ENCODE measurements at regions not wholly inside any gene's neighbourhood (a gene's known extent, or its start where the extent isn't known, plus 50 kb on each side); places are given as distances from the start of the nearest gene placed in this dataset.

DNA sequence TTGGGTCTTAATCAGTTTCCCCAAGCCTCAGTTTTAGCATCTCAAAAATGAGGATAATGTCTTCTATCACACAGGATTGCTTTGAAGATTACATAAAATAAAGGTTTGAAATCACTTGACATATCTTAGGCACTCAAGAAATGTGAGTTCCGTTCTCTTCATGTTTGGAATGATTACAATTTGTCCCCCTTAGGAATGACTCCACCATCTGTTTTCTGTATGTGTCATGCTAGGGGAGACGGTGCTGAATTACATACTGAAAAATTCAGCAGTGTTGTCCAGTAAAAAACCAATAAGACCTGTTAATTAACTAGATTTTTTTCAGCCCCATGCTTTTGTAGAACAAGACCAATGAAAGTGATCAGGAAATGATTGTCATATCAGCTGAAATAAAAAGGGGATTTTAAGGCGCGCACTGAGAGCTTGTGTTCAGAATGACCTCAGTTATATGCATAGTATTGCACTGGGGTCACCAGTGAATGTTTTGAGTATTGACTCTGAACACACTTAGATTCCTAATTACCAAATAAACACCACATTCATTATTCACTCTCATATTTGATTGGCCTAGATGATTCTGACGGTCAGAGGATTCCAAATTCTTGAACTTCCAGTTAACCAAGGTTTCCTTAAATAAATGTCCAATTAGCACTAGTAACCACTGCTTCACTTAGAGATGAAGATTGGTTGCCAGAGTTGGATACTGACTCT, 114.5 kb upstream of the KCNK2 start:
- no peak for ATAC-seq
- H3K27ac Mint-ChIP-seq, result no peak overlapping the region
- H3K4me3 Mint-ChIP-seq, result no peak overlapping the region

DNA sequence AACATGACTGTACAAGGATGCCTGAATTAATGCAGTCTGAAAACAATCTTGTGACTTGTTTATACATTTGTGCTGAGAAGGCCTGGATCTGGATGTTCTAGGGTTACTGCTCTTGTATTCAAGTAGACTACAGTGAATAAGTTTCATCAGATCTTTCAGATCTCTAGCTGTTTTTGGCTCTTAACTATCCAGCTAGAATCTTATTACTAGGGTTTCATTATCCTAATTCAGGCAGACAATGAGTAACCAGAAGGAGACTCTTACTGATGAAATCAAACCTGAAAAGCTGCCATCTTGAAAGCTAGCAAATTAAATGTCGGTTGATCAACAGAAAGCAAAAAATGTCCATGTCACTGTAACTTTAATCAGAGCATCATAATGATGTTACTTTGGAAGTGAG, 112.5 kb upstream of the KCNK2 start:
- no peak for DNase-seq
- intact Hi-C loops (cut with micrococcal nuclease), result no loop called here
- H3K27ac Mint-ChIP-seq, result no peak overlapping the region
- H3K27me3 Mint-ChIP-seq, result peaks cover 5% of the 10 kb centered on the region
- POLR2A ChIA-PET, result no interaction called here
- H3K36me3 Mint-ChIP-seq (ENCODE audit: low read depth), result no peaks in the 10 kb centered on the region
- no peak overlapping the region for H3K4me3 Mint-ChIP-seq
- no peaks in the 10 kb centered on the region for H3K4me1 Mint-ChIP-seq (ENCODE audit: low read depth)
- TF ChIP-seq, protein P1, sequence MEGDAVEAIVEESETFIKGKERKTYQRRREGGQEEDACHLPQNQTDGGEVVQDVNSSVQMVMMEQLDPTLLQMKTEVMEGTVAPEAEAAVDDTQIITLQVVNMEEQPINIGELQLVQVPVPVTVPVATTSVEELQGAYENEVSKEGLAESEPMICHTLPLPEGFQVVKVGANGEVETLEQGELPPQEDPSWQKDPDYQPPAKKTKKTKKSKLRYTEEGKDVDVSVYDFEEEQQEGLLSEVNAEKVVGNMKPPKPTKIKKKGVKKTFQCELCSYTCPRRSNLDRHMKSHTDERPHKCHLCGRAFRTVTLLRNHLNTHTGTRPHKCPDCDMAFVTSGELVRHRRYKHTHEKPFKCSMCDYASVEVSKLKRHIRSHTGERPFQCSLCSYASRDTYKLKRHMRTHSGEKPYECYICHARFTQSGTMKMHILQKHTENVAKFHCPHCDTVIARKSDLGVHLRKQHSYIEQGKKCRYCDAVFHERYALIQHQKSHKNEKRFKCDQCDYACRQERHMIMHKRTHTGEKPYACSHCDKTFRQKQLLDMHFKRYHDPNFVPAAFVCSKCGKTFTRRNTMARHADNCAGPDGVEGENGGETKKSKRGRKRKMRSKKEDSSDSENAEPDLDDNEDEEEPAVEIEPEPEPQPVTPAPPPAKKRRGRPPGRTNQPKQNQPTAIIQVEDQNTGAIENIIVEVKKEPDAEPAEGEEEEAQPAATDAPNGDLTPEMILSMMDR (IDR thresholded peaks at IDR 0.05), result no peak
- CTCF ChIA-PET, result no interaction called here
- no peaks in the 10 kb centered on the region for H3K9me3 Mint-ChIP-seq
- ATAC-seq, result no peak

More for the DNA sequence above, 114.5 kb upstream of the KCNK2 start:
- Mint-ChIP-seq H3K4me1 (ENCODE audit: low read depth) (no peaks in the 10 kb centered on the region), H3K9me3 (no peaks in the 10 kb centered on the region), H3K27me3 (peaks cover 7% of the 10 kb centered on the region), H3K36me3 (ENCODE audit: low read depth) (no peaks in the 10 kb centered on the region)
- POLR2A ChIA-PET, result no interaction called here
- DNase-seq, result no peak
- TF ChIP-seq, protein P1 (IDR thresholded peaks at IDR 0.05), result no peak
- intact Hi-C loops (cut with micrococcal nuclease), result no loop called here
- CTCF ChIA-PET, result no interaction called here

DNA sequence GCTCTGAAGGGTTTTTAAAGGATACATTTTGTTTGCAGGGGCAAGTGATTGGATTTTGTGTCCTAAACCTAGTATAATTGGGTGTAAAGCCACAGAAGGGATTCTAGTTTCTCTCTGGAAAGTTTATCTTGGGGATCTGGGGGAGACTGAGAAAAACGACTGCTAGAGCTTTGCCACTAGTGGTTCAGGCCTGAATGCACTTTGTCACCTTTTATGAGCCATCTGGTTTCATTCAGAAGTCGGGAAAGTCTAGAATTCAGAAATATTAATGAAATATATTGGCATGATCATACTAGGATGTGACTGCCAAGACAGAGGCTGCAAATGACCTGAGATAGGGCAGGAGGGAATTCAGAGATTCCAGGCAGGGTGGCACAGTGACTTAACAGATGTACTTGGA, 111.5 kb upstream of the KCNK2 start:
- Mint-ChIP-seq H3K27me3 (peaks cover 6% of the 10 kb centered on the region), H3K27ac (no peak overlapping the region), H3K9me3 (no peaks in the 10 kb centered on the region), H3K36me3 (ENCODE audit: low read depth) (no peaks in the 10 kb centered on the region), H3K4me3 (no peak overlapping the region), H3K4me1 (ENCODE audit: low read depth) (no peaks in the 10 kb centered on the region)
- ATAC-seq, result no peak
- intact Hi-C loops (cut with micrococcal nuclease), result no loop called here
- TF ChIP-seq, protein P1 (IDR thresholded peaks at IDR 0.05), result no peak
- DNase-seq, result no peak
- CTCF ChIA-PET, result no interaction called here
- POLR2A ChIA-PET, result no interaction called here

DNA sequence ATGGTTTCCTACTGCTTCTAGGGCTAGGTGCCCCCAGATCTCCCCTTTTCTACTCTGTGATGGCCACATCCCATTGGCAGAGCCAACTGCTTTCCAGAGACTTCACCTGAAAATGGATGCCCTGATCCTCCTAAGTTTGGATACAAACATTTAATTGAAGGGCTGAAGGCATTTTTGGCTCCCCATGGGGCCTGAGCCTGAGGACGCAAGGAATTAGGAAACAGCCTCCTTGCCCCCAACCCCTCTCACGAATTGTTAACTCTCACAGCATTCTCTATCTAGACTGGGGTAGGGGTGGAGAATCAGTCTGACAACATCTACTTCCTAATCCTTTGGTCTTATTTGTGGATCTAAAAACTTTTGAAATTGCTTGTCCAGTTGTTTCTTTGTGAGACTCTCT, 108.5 kb upstream of the KCNK2 start:
- Mint-ChIP-seq H3K27ac (no peak overlapping the region), H3K4me1 (ENCODE audit: low read depth) (no peaks in the 10 kb centered on the region), H3K4me3 (no peak overlapping the region), H3K27me3 (peaks cover 7% of the 10 kb centered on the region), H3K9me3 (no peaks in the 10 kb centered on the region), H3K36me3 (ENCODE audit: low read depth) (no peaks in the 10 kb centered on the region)
- DNase-seq, result no peak
- no peak for ATAC-seq
- CTCF ChIA-PET, result no interaction called here
- intact Hi-C loops (cut with micrococcal nuclease), result no loop called here
- POLR2A ChIA-PET, result no interaction called here
- TF ChIP-seq, protein P1 (IDR thresholded peaks at IDR 0.05), result no peak

DNA sequence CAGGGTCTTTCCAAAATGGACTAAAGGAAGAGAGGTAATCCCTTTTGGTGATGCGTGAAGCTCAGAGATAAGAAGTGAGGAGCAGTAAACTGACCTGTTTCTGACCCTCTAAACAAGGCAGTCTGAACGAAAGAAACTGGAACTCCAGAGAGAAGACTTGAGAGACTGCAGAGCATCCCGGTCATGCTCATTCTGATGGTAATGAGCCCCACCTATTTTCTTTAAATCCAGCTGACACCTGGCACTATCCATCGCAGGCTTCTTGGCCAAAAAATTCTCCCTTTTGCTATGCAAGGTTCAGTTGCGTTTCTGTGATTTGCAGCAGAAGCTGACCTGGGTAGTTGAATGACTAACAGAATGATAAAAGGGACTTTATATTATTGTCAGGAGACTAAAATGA, 105.9 kb upstream of the KCNK2 start:
- DNase-seq (no peak), ATAC-seq (no peak)
- Mint-ChIP-seq H3K36me3 (ENCODE audit: low read depth) (no peaks in the 10 kb centered on the region), H3K4me3 (no peak overlapping the region), H3K27me3 (peaks cover 7% of the 10 kb centered on the region), H3K4me1 (ENCODE audit: low read depth) (no peaks in the 10 kb centered on the region), H3K9me3 (no peaks in the 10 kb centered on the region), H3K27ac (no peak overlapping the region)
- intact Hi-C loops (cut with micrococcal nuclease), result no loop called here
- TF ChIP-seq, protein P1 (IDR thresholded peaks at IDR 0.05), result no peak
- ChIA-PET POLR2A (no interaction called here), CTCF (no interaction called here)
